ENCODE measurements at regions not wholly inside any gene's neighbourhood (a gene's known extent, or its start where the extent isn't known, plus 50 kb on each side); places are given as distances from the start of the nearest gene placed in this dataset.
"Not testable (repeated sequence)": the region's sequence is repeated elsewhere in the genome, so short reads cannot be mapped to it uniquely, and the experiment has no call there.

- POLR2A ChIA-PET: interaction anchor here in 1 of 2 donors (0.7 kb wide), 1 partner anchor 85 kb away, joined by 8 read pairs; no protein-coding TSS in a partner anchor
- not testable (repeated sequence) for H3K4me3 ChIP-seq (ENCODE audit: control insufficient read depth in 1 of 2, extremely low read depth in 1 of 2, low read length in 1 of 2)
These were observed 259.8 kb downstream of the NPIPA7 start for GRCh38 chr16:16638714-16639113.

GRCh38 chr16:16643828-16644227, 264.9 kb downstream of the NPIPA7 start:
- CTCF ChIA-PET; POLR2A ChIA-PET; H3K27ac Mint-ChIP-seq; ATAC-seq (replicated peaks in 1 of 4); H3K36me3 ChIP-seq (ENCODE audit: control insufficient read depth in 2 of 2, extremely low read depth in 1 of 2, insufficient read depth in 1 of 2, low read length in 1 of 2); H3K27me3 ChIP-seq (replicated peaks in 1 of 2; ENCODE audit: control insufficient read depth in 2 of 2, extremely low read depth in 1 of 2, insufficient read depth in 2 of 2, low read length in 1 of 2); H3K9me3 ChIP-seq; H3K4me1 Mint-ChIP-seq; H3K27me3 Mint-ChIP-seq; H3K36me3 Mint-ChIP-seq; DNase-seq; H3K27ac ChIP-seq (ENCODE audit: low read length); H3K4me1 ChIP-seq (ENCODE audit: control insufficient read depth in 1 of 2, extremely low read depth in 1 of 2, insufficient read depth in 2 of 2, low read length in 2 of 2); H3K9me3 Mint-ChIP-seq; H3K4me3 ChIP-seq (ENCODE audit: control insufficient read depth in 1 of 2, extremely low read depth in 1 of 2, low read length in 1 of 2); H3K4me3 Mint-ChIP-seq: not testable (repeated sequence)
- no CpG with 5 or more reads among the region's 1 CpG for WGBS (ENCODE audit: insufficient coverage)

More at GRCh38 chr16:16638714-16639113, 259.8 kb downstream of the NPIPA7 start:
- H3K27ac Mint-ChIP-seq; ATAC-seq (replicated peaks in 1 of 4); H3K36me3 ChIP-seq (ENCODE audit: control insufficient read depth in 2 of 2, extremely low read depth in 1 of 2, insufficient read depth in 1 of 2, low read length in 1 of 2); H3K27me3 ChIP-seq (replicated peaks in 1 of 2; ENCODE audit: control insufficient read depth in 2 of 2, extremely low read depth in 1 of 2, insufficient read depth in 2 of 2, low read length in 1 of 2); H3K4me1 Mint-ChIP-seq; H3K9me3 ChIP-seq; H3K9me3 Mint-ChIP-seq; H3K4me1 ChIP-seq (ENCODE audit: control insufficient read depth in 1 of 2, extremely low read depth in 1 of 2, insufficient read depth in 2 of 2, low read length in 2 of 2); DNase-seq; H3K4me3 Mint-ChIP-seq; H3K36me3 Mint-ChIP-seq; H3K27ac ChIP-seq (ENCODE audit: low read length): not testable (repeated sequence)
- CTCF ChIA-PET: interaction anchor here in 1 of 2 donors (0.6 kb wide), 1 partner anchor 220 kb away, joined by 6 read pairs; no protein-coding TSS in a partner anchor
- H3K27me3 Mint-ChIP-seq: peaks cover 5 to 13% of the 10 kb centered on the region in 2 donors
- no CpG with 5 or more reads among the region's 3 CpGs for WGBS (ENCODE audit: insufficient coverage)

GRCh38 chr16:16648002-16648401, 269.1 kb downstream of the NPIPA7 start:
- no CpG with 5 or more reads among the region's 4 CpGs for WGBS (ENCODE audit: insufficient coverage)
- H3K4me1 ChIP-seq (ENCODE audit: control insufficient read depth in 1 of 2, extremely low read depth in 1 of 2, insufficient read depth in 2 of 2, low read length in 2 of 2); POLR2A ChIA-PET; H3K27me3 ChIP-seq (replicated peaks in 1 of 2; ENCODE audit: control insufficient read depth in 2 of 2, extremely low read depth in 1 of 2, insufficient read depth in 2 of 2, low read length in 1 of 2); ATAC-seq (replicated peaks in 1 of 4); H3K27me3 Mint-ChIP-seq; H3K9me3 ChIP-seq; H3K4me3 Mint-ChIP-seq; H3K4me3 ChIP-seq (ENCODE audit: control insufficient read depth in 1 of 2, extremely low read depth in 1 of 2, low read length in 1 of 2); H3K27ac ChIP-seq (ENCODE audit: low read length); H3K36me3 ChIP-seq (ENCODE audit: control insufficient read depth in 2 of 2, extremely low read depth in 1 of 2, insufficient read depth in 1 of 2, low read length in 1 of 2); CTCF ChIA-PET; DNase-seq; H3K27ac Mint-ChIP-seq; H3K4me1 Mint-ChIP-seq; H3K9me3 Mint-ChIP-seq; H3K36me3 Mint-ChIP-seq: not testable (repeated sequence)

GRCh38 chr16:16672180-16672812, 293.4 kb downstream of the NPIPA7 start:
- H3K36me3 ChIP-seq (ENCODE audit: control insufficient read depth in 2 of 2, extremely low read depth in 1 of 2, insufficient read depth in 1 of 2, low read length in 1 of 2); H3K27me3 Mint-ChIP-seq; H3K4me1 ChIP-seq (ENCODE audit: control insufficient read depth in 1 of 2, extremely low read depth in 1 of 2, insufficient read depth in 2 of 2, low read length in 2 of 2); H3K4me1 Mint-ChIP-seq; H3K27me3 ChIP-seq (replicated peaks in 1 of 2; ENCODE audit: control insufficient read depth in 2 of 2, extremely low read depth in 1 of 2, insufficient read depth in 2 of 2, low read length in 1 of 2); H3K4me3 ChIP-seq (ENCODE audit: control insufficient read depth in 1 of 2, extremely low read depth in 1 of 2, low read length in 1 of 2); POLR2A ChIA-PET; H3K4me3 Mint-ChIP-seq; H3K36me3 Mint-ChIP-seq; H3K27ac Mint-ChIP-seq; H3K9me3 ChIP-seq; CTCF ChIA-PET; H3K9me3 Mint-ChIP-seq; ATAC-seq (replicated peaks in 1 of 4); DNase-seq; H3K27ac ChIP-seq (ENCODE audit: low read length): not testable (repeated sequence)
- no CpG with 5 or more reads among the region's 3 CpGs for WGBS (ENCODE audit: insufficient coverage)

- H3K4me1 Mint-ChIP-seq; H3K9me3 ChIP-seq; CTCF ChIA-PET; DNase-seq; H3K27me3 ChIP-seq (replicated peaks in 1 of 2; ENCODE audit: control insufficient read depth in 2 of 2, extremely low read depth in 1 of 2, insufficient read depth in 2 of 2, low read length in 1 of 2); POLR2A ChIA-PET; H3K36me3 ChIP-seq (ENCODE audit: control insufficient read depth in 2 of 2, extremely low read depth in 1 of 2, insufficient read depth in 1 of 2, low read length in 1 of 2); H3K4me1 ChIP-seq (ENCODE audit: control insufficient read depth in 1 of 2, extremely low read depth in 1 of 2, insufficient read depth in 2 of 2, low read length in 2 of 2); H3K4me3 Mint-ChIP-seq; H3K4me3 ChIP-seq (ENCODE audit: control insufficient read depth in 1 of 2, extremely low read depth in 1 of 2, low read length in 1 of 2); H3K27ac ChIP-seq (ENCODE audit: low read length); H3K9me3 Mint-ChIP-seq; H3K27me3 Mint-ChIP-seq; H3K36me3 Mint-ChIP-seq; ATAC-seq (replicated peaks in 1 of 4); H3K27ac Mint-ChIP-seq: not testable (repeated sequence)
- no CpG with 5 or more reads among the region's 9 CpGs for WGBS (ENCODE audit: insufficient coverage)
These were observed 295.9 kb downstream of the NPIPA7 start for GRCh38 chr16:16674820-16675219.

GRCh38 chr16:16721849-16722248, 342.9 kb downstream of the NPIPA7 start:
- H3K27me3 ChIP-seq (replicated peaks in 1 of 2; ENCODE audit: control insufficient read depth in 2 of 2, extremely low read depth in 1 of 2, insufficient read depth in 2 of 2, low read length in 1 of 2); H3K4me3 Mint-ChIP-seq; H3K4me3 ChIP-seq (ENCODE audit: control insufficient read depth in 1 of 2, extremely low read depth in 1 of 2, low read length in 1 of 2); H3K9me3 ChIP-seq; H3K9me3 Mint-ChIP-seq; POLR2A ChIA-PET; H3K36me3 Mint-ChIP-seq; H3K4me1 Mint-ChIP-seq; H3K36me3 ChIP-seq (ENCODE audit: control insufficient read depth in 2 of 2, extremely low read depth in 1 of 2, insufficient read depth in 1 of 2, low read length in 1 of 2); CTCF ChIA-PET; H3K27ac ChIP-seq (ENCODE audit: low read length); ATAC-seq (replicated peaks in 1 of 4); H3K4me1 ChIP-seq (ENCODE audit: control insufficient read depth in 1 of 2, extremely low read depth in 1 of 2, insufficient read depth in 2 of 2, low read length in 2 of 2); H3K27ac Mint-ChIP-seq; H3K27me3 Mint-ChIP-seq; DNase-seq: not testable (repeated sequence)
- no CpG with 5 or more reads among the region's 4 CpGs for WGBS (ENCODE audit: insufficient coverage)

- H3K4me1 ChIP-seq (ENCODE audit: control insufficient read depth in 1 of 2, extremely low read depth in 1 of 2, insufficient read depth in 2 of 2, low read length in 2 of 2); CTCF ChIA-PET; H3K4me1 Mint-ChIP-seq; H3K9me3 ChIP-seq; H3K9me3 Mint-ChIP-seq; H3K4me3 ChIP-seq (ENCODE audit: control insufficient read depth in 1 of 2, extremely low read depth in 1 of 2, low read length in 1 of 2); ATAC-seq (replicated peaks in 1 of 4); H3K27me3 Mint-ChIP-seq; DNase-seq; H3K27me3 ChIP-seq (replicated peaks in 1 of 2; ENCODE audit: control insufficient read depth in 2 of 2, extremely low read depth in 1 of 2, insufficient read depth in 2 of 2, low read length in 1 of 2); POLR2A ChIA-PET; H3K36me3 ChIP-seq (ENCODE audit: control insufficient read depth in 2 of 2, extremely low read depth in 1 of 2, insufficient read depth in 1 of 2, low read length in 1 of 2); H3K27ac ChIP-seq (ENCODE audit: low read length); H3K4me3 Mint-ChIP-seq; H3K36me3 Mint-ChIP-seq; H3K27ac Mint-ChIP-seq: not testable (repeated sequence)
- no CpG with 5 or more reads among the region's 4 CpGs for WGBS (ENCODE audit: insufficient coverage)
These were observed 343.7 kb downstream of the NPIPA7 start for GRCh38 chr16:16722666-16723065.
